Activated CD8-positive, alpha-beta memory T cell treated with anti-CD3 and anti-CD28 coated beads for 24 hours (primary cell): ENCODE measurements at regions not wholly inside any gene's neighbourhood (a gene's known extent, or its start where the extent isn't known, plus 50 kb on each side); places are given as distances from the start of the nearest gene placed in this dataset.
"Not testable (repeated sequence)": the region's sequence is repeated elsewhere in the genome, so short reads cannot be mapped to it uniquely, and the experiment has no call there.

Experiments
- DNase-seq: peaks from one replicate; pipeline ENCODE4 v3.0.0-alpha.2; 2020

DNA sequence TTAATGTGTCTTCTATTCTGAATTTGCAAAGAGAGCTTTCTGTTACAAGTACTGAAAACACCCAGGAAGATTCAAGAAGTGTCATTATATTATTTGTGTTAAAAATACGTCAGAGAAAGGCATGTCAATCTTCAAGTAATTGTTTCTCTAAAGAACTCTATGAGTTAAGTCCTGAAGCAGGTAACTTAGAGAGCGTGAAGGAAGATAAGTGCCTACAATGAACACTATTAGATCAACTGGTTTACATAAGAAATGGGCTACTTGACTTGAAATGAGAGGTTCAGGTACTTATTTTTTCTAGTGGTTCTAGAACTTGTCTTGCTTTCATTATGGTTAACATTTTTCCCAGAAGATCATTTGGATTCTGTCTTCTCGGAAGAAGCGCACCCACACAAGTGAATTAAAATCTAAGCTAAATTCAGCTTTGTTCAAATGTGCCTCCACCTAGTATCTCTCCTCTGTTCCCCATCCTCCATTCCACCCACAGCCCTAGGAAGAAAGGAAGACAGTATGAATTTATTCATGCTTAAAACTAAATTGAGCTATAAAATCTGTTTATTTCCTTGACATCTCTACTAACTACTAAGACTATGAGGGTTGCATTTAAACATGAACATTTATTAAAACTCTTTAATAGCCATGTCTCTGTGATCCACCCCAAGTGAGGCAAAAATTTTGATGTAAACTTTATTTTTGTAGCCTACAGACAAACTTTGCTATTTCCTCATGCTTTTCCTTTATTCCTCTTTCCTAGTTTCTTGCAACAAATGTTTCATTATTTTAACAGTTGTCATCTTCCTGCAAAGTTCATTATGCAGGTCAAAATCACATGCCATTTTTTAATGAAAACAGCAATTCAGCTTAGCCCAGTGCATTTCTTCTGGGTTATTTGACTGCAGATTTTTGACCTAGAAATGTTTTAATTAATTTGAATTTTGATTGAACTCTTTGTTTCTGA is 206.8 kb downstream of the KCNJ2 start:
- no peak for DNase-seq

DNA sequence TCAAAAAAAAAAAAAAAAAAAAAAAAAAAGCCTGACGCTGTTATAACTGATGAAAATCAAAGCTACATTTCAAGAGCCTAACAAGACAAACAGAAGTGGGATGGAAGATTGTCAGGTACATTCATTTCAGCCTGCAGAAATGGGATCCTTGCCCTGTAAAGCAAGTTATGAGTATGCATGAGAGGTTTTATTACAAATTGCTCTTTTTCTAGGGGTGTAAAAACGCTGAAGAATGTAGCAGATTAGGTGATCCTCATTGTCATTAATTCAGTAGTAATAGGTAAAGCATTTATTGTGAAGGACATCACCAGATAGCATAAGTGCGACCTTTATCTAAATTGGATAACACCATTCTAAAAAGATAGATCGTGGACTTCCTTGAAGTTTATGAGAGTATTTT is 208.3 kb downstream of the KCNJ2 start:
- no peak for DNase-seq

DNA sequence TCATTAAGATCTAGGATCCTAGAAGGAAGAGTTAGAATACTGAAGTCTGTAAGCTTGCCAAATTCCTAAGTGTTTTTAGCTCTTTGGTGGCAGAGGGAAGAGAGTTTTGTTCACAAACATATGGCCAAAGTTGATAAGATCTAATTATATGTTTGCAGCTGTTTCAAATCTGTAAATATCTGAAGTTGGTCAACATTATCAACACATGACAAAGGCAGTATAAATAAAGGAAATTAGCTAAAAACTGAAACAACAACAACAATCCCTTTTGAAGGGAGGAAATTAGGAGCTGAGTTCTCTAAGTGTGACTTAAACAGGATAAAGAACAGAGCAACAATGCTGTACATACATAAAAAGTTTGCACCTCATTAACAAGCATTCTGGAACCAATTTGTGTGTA is 208.7 kb downstream of the KCNJ2 start:
- DNase-seq, result no peak

DNA sequence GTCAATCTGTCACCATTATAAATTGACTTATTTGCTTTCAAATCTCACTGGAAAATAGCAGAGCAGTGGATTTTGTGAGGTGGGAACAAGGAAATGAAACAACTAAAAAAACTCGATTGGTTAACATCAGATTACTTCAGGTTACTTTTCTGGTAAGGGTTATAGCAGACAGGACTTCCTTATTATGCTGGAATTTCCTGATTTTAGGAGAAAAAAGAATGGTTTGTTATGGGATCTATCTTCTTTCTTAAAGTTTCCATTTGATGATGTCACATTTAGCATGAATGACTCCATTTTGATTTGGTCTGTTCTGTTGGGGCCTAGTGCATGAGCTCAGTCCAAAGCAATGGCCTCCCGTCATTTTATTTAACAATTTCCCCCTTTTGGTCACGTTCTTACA is 210.6 kb downstream of the KCNJ2 start:
- no peak for DNase-seq

DNA sequence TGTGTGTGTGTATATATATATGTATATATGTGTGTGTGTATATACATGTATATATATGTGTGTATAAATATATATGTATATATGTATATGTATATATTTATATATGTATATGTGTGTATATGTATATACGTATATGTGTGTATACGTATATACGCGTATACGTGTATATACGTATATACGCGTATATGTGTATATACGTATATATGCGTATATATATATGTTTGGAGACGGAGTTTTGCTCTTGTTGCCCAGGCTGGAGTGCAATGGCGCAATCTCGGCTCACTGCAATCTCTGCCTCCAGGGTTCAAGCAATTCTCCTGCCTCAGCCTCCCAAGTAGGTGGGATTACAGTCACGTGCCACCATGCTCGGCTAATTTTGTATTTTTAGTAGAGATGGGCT is 212.6 kb downstream of the KCNJ2 start:
- not testable (repeated sequence) for DNase-seq

DNA sequence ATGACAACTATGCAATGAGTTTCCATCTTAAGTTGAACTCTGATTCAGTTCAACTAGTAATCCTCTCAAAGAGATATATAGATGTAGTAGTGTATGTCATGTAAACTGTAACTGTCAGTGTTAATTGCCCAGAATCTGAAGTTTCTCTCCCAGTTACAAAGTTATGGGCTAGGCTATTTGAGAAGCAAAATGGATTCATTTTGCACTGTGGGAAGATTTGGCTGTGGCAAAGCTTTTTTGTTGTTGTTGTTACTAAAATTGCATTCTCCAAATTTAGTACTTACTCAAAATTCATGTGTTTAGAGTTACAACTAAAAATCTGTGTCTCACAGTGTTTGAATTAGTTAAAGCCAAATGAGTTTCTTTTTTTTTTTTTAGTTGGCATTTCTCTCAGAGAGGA is 219.0 kb downstream of the KCNJ2 start:
- no peak for DNase-seq

DNA sequence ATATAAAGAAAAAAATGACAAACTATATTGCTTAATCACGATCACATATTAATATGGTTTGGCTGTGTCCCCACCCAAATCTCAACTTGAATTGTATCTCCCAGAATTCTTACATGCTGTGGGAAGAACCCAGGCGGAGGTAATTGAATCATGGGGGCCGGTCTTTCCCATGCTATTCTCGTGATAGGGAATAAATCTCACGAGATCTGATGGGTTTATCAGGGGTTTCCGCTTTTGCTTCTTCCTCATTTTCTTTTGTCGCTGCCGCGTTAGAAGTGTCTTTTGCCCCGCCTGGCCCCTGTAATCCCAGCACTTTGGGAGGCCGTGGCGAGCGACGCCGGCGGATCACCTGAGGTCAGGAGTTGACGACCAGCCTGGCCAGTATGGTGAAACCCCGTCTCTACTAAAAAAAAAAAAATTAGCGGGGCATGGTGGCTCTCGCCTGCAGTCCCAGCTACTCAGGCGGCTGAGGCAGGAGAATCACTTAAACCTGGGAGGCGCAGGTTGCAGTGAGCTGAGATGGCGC is 220.0 kb downstream of the KCNJ2 start:
- not testable (repeated sequence) for DNase-seq

DNA sequence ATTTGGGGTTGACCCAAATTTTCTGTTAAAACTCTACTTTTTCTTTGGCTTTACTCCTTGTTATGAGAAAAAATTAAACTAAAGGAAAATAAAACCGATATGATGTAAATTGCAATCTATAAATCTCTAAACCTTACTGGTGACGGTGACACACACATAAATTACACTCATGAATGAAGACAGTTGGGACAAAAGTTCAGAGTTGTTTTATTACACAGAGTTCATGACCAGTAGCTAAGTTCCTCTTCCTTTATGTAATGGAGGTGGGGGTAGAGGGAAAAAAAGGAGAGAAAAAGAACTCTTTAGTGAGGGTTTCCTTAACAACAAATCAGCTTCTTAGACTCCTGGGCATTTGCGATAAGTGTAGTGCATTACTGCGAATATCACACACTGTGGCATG is 220.7 kb downstream of the KCNJ2 start:
- DNase-seq, result no peak

DNA sequence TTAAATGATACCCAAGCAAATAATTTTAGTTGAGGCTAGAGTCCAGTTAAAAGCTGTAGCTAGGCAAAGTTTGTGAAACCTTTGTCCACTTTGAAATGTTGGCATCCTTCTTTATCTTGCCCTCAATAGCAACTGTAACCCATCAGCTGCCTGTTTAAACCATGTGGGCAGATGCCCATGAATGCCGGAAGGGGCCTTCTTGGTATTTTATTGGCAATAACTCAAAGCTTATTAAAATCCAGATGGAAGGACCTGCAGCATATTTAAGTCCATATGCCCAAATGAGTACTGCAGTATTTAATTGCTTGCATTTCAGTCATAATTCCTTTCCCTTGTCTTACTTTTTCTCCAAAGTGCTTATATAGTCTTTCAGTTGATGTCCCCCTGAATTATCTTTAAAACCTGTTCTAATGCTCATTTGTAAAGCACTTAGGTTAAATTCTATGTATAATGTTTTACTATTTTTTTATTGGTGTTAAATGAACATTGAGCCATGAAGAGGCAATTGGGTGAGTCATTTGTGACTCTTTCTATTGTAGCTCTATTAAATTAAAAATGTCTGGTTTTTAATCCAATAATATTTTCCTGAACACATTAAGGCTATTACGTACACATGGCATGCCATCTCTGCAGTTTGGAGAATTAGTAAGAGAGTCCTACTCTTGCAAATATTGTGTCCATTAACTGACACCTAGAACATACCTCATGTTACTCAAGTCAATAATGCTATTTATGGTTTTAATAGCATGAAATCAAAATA is 225.3 kb downstream of the KCNJ2 start:
- DNase-seq, result no peak

DNA sequence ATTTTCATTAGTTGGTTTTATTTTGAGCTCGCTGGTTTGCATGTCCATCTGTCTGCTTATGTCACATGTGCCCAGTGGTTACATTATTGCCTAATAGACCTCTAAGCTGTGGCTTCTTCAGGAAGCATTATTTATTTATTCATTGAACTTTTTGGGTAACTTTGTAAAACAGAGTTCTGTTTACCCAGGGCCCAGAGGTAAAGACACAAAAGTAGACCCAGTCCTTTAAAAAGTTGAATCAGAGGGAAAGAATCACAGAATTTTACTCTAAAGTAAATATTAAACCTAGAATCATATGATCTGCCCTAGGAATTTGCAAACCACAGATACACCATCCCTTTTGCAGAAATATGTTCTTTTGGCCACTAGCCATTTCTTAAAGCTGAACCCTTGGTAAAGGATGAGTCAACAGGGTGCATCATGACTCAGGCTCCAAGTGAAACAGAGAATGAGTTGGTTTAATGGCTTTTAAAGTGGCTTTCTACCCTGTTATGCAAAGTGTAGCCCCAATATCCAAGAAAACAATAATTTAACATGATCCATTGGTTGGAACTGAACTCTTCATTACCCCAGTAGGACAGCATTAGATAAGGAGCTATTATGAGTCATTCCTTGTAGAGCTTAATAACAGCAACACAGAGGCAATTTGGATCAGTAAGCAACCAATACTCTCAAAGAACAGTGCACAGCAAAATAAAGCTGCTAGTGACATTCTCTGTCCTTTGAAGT is 236.3 kb downstream of the KCNJ2 start:
- DNase-seq, result no peak

DNA sequence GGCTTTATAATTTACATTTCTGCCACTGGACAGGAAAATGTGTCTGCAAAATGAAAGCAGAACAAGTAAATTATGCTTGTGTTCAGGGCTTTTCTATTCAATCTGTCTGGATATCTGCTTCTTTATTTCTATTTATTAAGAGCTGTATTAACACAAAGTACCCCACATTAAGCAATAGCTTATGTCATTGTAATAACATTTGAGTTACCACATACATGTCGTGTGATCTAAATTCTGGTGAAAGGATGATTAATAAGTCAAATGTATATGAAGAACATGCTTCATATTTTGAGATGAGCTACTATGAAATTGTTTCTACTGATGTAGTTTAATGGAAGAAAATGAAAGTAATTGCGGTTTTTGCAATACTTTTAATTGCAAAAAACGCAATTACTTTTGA is 238.2 kb downstream of the KCNJ2 start:
- no peak for DNase-seq

DNA sequence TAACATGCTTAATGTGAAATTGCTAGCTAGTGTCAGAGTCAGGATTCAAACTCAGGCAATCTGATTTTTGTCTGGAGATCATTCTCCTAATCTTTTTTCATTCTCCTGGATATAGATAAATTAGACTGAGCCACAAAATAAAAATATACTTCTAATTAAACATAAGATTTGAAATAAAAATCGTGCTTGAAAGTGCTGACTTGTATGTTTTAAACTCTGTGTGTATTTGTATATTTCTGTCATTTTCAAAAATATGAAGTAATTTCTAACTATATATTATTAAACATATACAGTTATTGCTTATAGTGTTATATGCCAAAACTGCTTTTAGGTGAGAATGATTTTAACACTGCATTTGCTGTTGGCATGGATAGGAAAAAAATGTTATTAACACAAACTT is 239.4 kb downstream of the KCNJ2 start:
- no peak for DNase-seq

DNA sequence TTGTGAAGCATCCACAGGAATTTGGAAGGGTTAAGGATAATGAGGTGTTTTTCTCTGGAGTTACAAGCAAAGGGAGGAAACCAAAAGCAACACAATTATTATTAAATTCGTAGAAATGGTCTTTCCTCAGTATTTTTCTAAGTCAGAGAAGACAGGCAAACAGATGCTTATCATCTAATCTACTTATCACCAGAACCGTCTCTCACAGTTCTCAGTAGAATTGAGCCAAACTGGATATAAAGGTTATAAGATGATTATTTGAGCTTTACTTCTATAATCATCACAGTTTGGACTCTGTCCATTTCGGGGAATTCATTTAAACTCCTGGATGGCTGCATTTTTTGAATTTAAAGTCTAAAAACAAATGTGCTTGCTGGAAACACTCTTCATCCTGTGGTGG is 245.0 kb downstream of the KCNJ2 start:
- DNase-seq, result no peak

DNA sequence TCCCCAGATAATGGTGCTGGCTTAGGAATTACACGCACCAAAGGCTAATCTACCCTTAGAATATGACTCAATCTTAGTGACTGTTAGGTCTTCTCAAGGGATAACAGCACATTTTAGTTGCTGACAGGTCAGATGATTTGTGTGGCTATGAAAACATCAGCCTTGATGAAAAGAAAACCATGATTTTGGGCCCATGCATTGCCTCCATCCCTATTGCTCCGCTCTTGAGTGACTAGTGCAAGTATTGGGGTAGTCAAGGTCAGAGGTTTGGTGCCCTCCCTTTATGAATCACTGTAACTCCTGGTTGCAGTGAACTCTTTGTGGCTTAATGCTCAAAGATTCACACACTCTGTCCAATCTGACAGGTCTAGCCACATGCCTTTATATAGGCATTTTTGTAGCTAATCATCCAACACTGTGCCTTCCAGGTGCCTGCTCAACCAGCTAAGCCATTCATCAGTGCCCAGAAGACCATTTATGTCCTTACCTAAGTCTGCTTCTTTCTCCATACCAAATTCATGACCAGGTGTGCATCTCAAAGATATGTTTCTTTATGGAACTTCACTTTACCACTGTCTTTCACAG is 251.6 kb downstream of the KCNJ2 start:
- no peak for DNase-seq

DNA sequence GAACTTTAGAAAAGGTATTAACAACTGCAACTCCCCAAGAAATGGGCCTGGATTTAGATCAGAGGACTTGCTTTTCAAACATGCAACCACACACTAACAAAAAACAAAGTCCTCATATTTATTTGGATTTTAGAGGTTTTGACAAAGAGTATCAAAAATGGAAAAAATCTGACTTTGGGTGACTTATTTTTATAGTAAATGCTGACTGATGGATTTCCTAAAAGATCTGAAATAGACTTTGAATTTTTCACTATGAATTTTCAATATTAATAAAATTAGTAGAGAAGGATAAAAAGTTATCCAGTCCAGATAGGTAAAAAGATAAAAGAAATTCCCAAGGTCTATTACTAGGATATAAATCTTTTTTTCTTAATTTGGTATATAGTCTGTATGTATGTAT is 253.5 kb downstream of the KCNJ2 start:
- no peak for DNase-seq

DNA sequence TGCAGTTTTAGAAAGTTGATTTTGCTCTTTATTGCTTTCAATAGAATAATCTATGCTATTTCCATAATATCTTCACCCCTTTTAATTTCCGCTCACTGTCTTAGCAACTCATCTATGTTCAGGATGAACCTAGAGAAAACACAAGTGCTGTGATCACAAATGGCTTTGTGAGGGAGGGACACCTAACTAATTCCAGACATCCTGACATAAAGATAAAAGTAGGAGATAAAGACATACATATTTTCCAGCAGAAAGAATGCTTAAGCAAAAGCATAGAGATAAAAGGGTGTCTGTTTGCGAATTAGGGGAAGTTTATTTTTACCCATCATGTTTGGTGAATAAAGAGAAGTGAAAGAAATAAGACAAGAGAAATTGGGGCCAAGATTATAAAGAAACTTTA is 254.2 kb downstream of the KCNJ2 start:
- DNase-seq, result no peak

DNA sequence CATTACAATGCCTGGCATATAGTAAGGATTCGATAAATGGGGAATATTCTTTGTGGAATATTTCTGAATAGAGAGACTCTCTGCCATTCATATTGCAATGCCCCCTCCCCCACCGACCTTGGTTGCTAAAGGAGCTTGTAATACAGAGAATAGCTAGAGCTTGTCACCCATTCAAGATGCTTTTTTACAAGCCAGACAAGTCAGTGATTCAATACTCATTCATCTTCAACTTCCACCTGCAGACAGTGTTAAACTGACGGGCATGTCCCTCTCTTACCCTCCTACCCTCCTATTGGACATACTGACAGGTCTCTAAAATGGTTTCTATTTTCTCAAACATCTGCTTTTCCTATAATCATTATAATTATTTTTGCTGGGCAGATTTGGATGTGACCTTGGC is 257.4 kb downstream of the KCNJ2 start:
- no peak for DNase-seq

DNA sequence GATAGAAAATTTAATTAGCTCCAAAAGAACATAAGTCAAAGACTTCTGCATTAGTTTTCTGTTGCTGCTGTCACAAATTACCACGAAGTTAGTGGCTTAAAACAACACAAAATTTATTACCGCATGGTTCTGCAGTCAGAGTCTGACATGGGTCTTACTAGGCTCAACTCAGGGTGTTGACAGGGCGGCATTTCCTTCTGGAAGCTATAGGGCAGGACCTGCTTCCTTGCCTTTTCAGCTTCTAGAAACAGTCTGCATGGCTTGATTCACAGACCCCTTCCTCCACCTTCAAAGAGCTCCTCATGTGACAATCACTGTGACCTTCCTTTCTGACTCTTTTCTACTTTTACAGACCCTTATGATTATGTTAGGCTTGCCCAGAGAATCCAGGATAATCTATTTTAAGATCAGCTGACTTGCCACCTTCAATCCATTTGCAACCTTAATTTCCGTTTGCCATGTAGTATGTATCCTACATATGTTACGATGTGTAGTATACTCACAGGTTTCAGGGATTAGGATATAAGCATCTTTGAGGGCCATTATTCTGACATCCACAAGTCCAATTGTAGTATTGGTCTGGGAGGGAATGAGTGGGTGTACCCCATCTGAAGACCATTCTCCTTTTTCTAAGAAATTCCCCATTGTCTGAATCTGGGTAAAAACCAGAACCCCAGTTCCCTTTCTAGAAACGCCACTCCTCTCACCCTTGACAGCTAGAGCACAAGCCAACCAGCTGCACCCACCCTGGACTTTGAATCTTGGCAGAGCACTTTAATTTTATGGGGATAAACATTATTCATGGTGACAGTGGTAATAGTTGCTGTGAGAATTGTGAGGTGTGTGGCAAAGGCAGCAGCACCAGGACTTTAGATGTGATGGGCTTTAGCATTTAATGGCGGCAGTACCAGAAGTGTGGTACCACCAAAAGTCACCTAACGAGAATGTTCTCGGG is 265.5 kb downstream of the KCNJ2 start:
- no peak for DNase-seq

DNA sequence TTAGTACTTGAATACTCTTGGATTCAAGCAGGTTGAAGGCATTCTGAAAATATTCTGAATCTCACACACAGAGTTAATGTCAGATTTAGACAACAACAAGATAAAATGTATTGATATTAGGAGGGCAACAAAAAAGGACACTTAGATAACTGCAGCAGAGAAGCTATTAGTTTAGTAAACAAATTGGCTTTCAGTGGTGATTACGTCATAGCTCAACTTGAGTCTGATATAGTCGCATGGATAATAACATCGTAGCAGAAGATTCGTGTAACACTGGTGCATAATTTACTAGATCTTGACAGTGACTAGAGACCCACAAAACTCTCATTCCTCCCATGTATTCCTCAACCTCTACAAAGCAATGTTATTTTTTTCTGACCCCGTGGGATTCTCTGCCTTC is 268.3 kb downstream of the KCNJ2 start:
- DNase-seq, result no peak

DNA sequence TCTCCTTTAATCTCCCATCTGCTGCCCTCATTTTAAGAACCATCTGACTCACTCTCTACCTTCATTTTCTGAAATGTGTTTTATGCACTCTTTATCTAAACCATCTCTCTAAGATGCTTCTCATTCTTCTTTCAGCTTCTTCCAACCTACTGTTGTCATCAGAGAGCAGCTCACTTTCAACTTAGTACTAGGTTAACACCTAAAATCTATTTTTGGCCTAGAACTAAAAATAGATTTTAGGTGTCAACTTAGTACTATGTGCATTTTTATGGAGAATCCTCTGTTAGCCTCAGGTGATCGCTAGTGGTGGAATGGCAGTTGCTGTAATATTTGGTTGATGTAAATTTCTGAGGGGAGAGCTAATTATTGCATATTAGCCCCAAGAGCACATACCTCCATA is 277.1 kb downstream of the KCNJ2 start:
- no peak for DNase-seq

DNA sequence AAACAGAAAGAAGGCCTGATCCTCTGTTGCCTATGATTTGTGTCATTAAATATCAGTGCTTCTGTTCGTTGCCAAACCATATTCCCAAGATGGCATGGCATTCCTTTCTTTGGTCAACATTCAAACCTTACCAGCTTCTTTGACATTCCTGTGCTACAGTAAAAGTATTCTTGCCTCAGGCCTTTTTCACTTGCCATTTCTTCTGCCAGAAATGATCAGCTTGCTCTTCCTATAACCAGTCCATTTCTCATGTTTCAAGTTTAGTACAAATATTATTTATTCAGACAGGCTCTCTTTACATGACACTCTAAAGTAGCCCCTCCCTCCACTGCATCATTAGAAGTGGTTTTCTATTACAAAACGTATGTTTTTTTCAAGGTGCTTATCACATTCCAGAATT is 278.3 kb downstream of the KCNJ2 start:
- DNase-seq, result no peak

DNA sequence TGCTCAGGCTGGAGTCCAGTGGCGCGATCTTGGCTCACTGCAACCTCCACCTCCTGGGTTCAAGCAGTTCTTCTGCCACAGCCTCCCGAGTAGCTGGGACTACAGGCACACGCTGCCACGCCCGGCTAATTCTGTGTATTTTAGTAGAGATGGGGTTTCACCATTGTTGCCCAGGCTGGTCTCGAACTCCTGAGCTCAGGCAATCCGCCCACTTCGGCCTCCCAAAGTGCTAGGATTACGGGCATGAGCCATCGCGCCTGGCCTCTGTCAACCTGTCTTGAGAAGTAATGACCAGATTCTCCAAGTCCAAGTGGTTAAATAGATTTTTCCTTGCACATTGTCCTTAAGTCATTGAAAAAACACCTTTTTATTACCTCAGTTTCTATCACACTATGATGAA is 283.7 kb downstream of the KCNJ2 start:
- DNase-seq, result not testable (repeated sequence)
